ENCODE measurements at regions not wholly inside any gene's neighbourhood (a gene's known extent, or its start where the extent isn't known, plus 50 kb on each side); places are given as distances from the start of the nearest gene placed in this dataset.
A peak's percentile ranks its signal among the peaks of the same experiment; 100 is the strongest.

GRCh38 chr2:16256601-16257321 is 316.4 kb downstream of the MYCN start:
- peak overlapping the region; percentile 11 to 68 (median 34) for H3K27ac ChIP-seq
- H3K36me3 ChIP-seq = no peaks in the 10 kb centered on the region
- no peak overlapping the region for H3K4me3 ChIP-seq (replicated peaks in 1 of 3)
- H3K27me3 ChIP-seq = no peaks in the 10 kb centered on the region
- no peaks in the 10 kb centered on the region for H3K9me3 ChIP-seq
- intact Hi-C loops (cut with DNase I) = no loop called here
- peak; percentile 72 to 89 for DNase-seq
- 47 to 60% methylated on average over 6 of the region's 6 CpGs for WGBS, 2 donors
- TF ChIP-seq POLR2A (IDR thresholded peaks at IDR 0.05) (no peak), CTCF (IDR thresholded peaks at IDR 0.05) (no peak)
- peaks cover 0 to 9% of the 10 kb centered on the region in 2 donors for H3K4me1 ChIP-seq

DNA sequence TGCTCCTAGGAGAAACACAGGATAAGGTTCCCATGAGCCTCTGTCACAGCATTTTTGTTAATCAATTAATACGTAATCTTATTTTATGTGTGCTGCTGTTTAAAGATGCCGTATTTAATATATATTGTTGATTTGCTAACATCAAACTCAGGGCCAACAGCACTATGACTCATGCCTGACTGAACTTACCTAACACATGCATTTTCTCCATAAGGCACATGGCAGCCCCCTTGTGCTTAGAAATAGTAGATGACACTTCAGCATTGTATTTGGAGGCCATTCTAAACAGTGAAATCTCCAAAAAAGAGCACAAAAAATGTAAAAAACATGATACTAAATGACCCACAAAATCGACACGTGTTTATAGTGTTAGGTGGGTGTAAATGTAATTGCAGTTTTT is 314.8 kb downstream of the MYCN start:
- WGBS, 2 donors = 94 to 95% methylated on average over 4 of the region's 4 CpGs
- TF ChIP-seq CTCF (IDR thresholded peaks at IDR 0.05) (no peak), POLR2A (IDR thresholded peaks at IDR 0.05) (no peak)

GRCh38 chr2:16254356-16254965 is 314.1 kb downstream of the MYCN start:
- peaks cover 0 to 9% of the 10 kb centered on the region in 2 donors for H3K4me1 ChIP-seq
- no peak overlapping the region for H3K4me3 ChIP-seq (replicated peaks in 1 of 3)
- H3K36me3 ChIP-seq = no peaks in the 10 kb centered on the region
- no peak overlapping the region for H3K27ac ChIP-seq
- intact Hi-C loops (cut with DNase I) = no loop called here
- H3K27me3 ChIP-seq = no peaks in the 10 kb centered on the region
- DNase-seq = no peak
- WGBS, 2 donors = 86 to 95% methylated on average over 3 of the region's 3 CpGs
- TF ChIP-seq CTCF (IDR thresholded peaks at IDR 0.05) (no peak), POLR2A (IDR thresholded peaks at IDR 0.05) (no peak)
- no peaks in the 10 kb centered on the region for H3K9me3 ChIP-seq

More for the DNA sequence above, 314.8 kb downstream of the MYCN start:
- no peak for DNase-seq
- no peaks in the 10 kb centered on the region for H3K9me3 ChIP-seq
- no peak overlapping the region for H3K4me3 ChIP-seq (replicated peaks in 1 of 3)
- no peaks in the 10 kb centered on the region for H3K36me3 ChIP-seq
- H3K27me3 ChIP-seq = no peaks in the 10 kb centered on the region
- H3K27ac ChIP-seq = no peak overlapping the region
- intact Hi-C loops (cut with DNase I) = no loop called here
- H3K4me1 ChIP-seq = peaks cover 0 to 9% of the 10 kb centered on the region in 2 donors

DNA sequence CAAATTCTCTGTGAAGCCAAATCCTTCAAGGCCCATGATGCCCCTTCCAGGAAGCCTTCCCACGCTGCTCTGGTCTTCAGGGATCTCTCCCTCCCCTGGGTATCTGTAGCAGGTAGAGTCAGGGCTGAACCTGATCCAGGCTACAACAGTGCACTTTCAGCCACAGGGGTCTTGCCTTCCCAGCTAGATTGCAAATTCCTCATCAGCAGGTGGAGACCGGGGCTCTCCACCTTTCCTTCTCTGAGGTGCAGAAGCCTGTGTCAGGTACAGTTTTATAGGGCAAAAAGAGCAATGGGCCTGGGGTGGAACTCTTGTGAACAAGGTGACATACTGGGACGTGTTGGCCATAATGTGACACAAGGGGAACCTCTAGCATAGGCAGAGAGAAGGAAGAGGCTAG is 312.9 kb downstream of the MYCN start:
- DNase-seq = no peak
- TF ChIP-seq CTCF (IDR thresholded peaks at IDR 0.05) (no peak), POLR2A (IDR thresholded peaks at IDR 0.05) (no peak)

GRCh38 chr2:16252891-16253290 is 312.5 kb downstream of the MYCN start:
- Histone ChIP-seq H3K27me3 (no peaks in the 10 kb centered on the region), H3K27ac (no peak overlapping the region), H3K4me1 (peaks cover 0 to 8% of the 10 kb centered on the region in 2 donors), H3K36me3 (no peaks in the 10 kb centered on the region), H3K9me3 (no peaks in the 10 kb centered on the region), H3K4me3 (replicated peaks in 1 of 3) (no peak overlapping the region)
- intact Hi-C loops (cut with DNase I) = no loop called here
- TF ChIP-seq CTCF (IDR thresholded peaks at IDR 0.05) = no peak
- DNase-seq = peak in 1 of 2 donors; percentile 22
- 69 to 73% methylated on average over 1 of the region's 1 CpG for WGBS, 2 donors

More for the DNA sequence above, 312.9 kb downstream of the MYCN start:
- Histone ChIP-seq H3K9me3 (no peaks in the 10 kb centered on the region), H3K4me3 (replicated peaks in 1 of 3) (no peak overlapping the region), H3K27me3 (no peaks in the 10 kb centered on the region), H3K36me3 (no peaks in the 10 kb centered on the region), H3K27ac (no peak overlapping the region), H3K4me1 (peaks cover 0 to 9% of the 10 kb centered on the region in 2 donors)
- WGBS, 2 donors = 89 to 97% methylated on average over 3 of the region's 3 CpGs
- intact Hi-C loops (cut with DNase I) = no loop called here

All from thyroid gland (tissue), 4 donors.